HS-5 (cell line): ENCODE measurements at regions not wholly inside any gene's neighbourhood (a gene's known extent, or its start where the extent isn't known, plus 50 kb on each side); places are given as distances from the start of the nearest gene placed in this dataset.
A peak's percentile ranks its signal among the peaks of the same experiment; 100 is the strongest.

ENCODE experiments used
- DNase-seq: peaks from one replicate; pipeline ENCODE4 v3.0.0-alpha.2; 2012; ENCODE audit warnings: low read depth

- DNase-seq = no peak
Measured at GRCh38 chr2:203813684-203814083, 53.9 kb upstream of the CTLA4 start.

GRCh38 chr2:203814661-203815540, 52.7 kb upstream of the CTLA4 start:
- DNase-seq = peak; percentile 69

- DNase-seq = no peak
Measured at GRCh38 chr2:203815541-203815898, 52.1 kb upstream of the CTLA4 start.

GRCh38 chr2:203817147-203817546, 50.4 kb upstream of the CTLA4 start:
- no peak for DNase-seq
